GM06990 (cell line): ENCODE measurements at regions not wholly inside any gene's neighbourhood (a gene's known extent, or its start where the extent isn't known, plus 50 kb on each side); places are given as distances from the start of the nearest gene placed in this dataset.

Source experiments
- DNase-seq: peaks from one replicate; pipeline ENCODE4 v3.0.0-alpha.2; 2011; ENCODE audit not compliant: insufficient read length; ENCODE audit errors: extremely low read depth
- H3K27me3 ChIP-seq: replicated peaks from 2 replicates; pipeline ENCODE4 v1.6.0; 2011; ENCODE audit warnings: low read length; ENCODE audit not compliant: control insufficient read depth, insufficient read depth
- H3K36me3 ChIP-seq: 2 replicates; pipeline ENCODE4 v1.5.1; 2011; ENCODE audit warnings: low read length; ENCODE audit not compliant: control insufficient read depth, insufficient read depth
- H3K4me3 ChIP-seq: replicated peaks from 2 replicates; pipeline ENCODE4 v1.5.1; 2011; ENCODE audit warnings: low read depth, mild to moderate bottlenecking, control low read depth, low read length
- CTCF ChIP-seq: IDR thresholded peaks from 2 replicates; pipeline ENCODE4 v1.5.1; 2011; ENCODE audit warnings: low read length, control low read depth, mild to moderate bottlenecking, inconsistent platforms; ENCODE audit not compliant: insufficient read depth, poor library complexity, severe bottlenecking

- TF ChIP-seq CTCF, result no peak
- Histone ChIP-seq H3K4me3 (no peak overlapping the region), H3K27me3 (no peaks in the 10 kb centered on the region), H3K36me3 (no peaks in the 10 kb centered on the region)
- no peak for DNase-seq
Observed at GRCh38 chr5:86170194-86170593, 447.5 kb upstream of the COX7C start.

- H3K36me3 ChIP-seq, result no peaks in the 10 kb centered on the region
- no peaks in the 10 kb centered on the region for H3K27me3 ChIP-seq
- DNase-seq, result no peak
- TF ChIP-seq CTCF, result no peak
- no peak overlapping the region for H3K4me3 ChIP-seq
Observed at GRCh38 chr5:86175224-86175623, 442.5 kb upstream of the COX7C start.

GRCh38 chr5:86199287-86199686 is 418.5 kb upstream of the COX7C start:
- DNase-seq, result no peak
- Histone ChIP-seq H3K27me3 (no peaks in the 10 kb centered on the region), H3K4me3 (no peak overlapping the region), H3K36me3 (no peaks in the 10 kb centered on the region)
- no peak for TF ChIP-seq CTCF

- no peak for DNase-seq
- TF ChIP-seq CTCF, result no peak
- H3K4me3 ChIP-seq, result no peak overlapping the region
- H3K27me3 ChIP-seq, result no peaks in the 10 kb centered on the region
- no peaks in the 10 kb centered on the region for H3K36me3 ChIP-seq
Observed at GRCh38 chr5:86228147-86228546, 389.6 kb upstream of the COX7C start.

GRCh38 chr5:86232246-86232645 is 385.5 kb upstream of the COX7C start:
- Histone ChIP-seq H3K4me3 (no peak overlapping the region), H3K36me3 (no peaks in the 10 kb centered on the region), H3K27me3 (no peaks in the 10 kb centered on the region)
- DNase-seq, result no peak
- TF ChIP-seq CTCF, result no peak

GRCh38 chr5:86244153-86244552 is 373.6 kb upstream of the COX7C start:
- H3K36me3 ChIP-seq, result no peaks in the 10 kb centered on the region
- H3K27me3 ChIP-seq, result no peaks in the 10 kb centered on the region
- no peak overlapping the region for H3K4me3 ChIP-seq
- no peak for TF ChIP-seq CTCF
- no peak for DNase-seq
